Natural killer cell (primary cell): ENCODE measurements at regions not wholly inside any gene's neighbourhood (a gene's known extent, or its start where the extent isn't known, plus 50 kb on each side); places are given as distances from the start of the nearest gene placed in this dataset.
"Not testable (repeated sequence)": the region's sequence is repeated elsewhere in the genome, so short reads cannot be mapped to it uniquely, and the experiment has no call there.

Experiments
- ATAC-seq, 3 donors: fragments of 150-1000 bp in 2 of 3; fragments of 200-7000 bp in 1 of 3; cut with Tn5 transposase; 1 replicate in 1 of 3; 2 replicates in 2 of 3; pipeline ENCODE4 v1.10.0; 2021; ENCODE audit warnings: mild to moderate bottlenecking in 2 of 3, moderate library complexity in 2 of 3
- DNase-seq, 2 donors: peaks; one replicate each; pipeline versions ENCODE4 v3.0.0 to v3.0.0-alpha.2; 2013 to 2021; ENCODE audit warnings: mixed read lengths in 1 of 2
- H3K27ac ChIP-seq: one replicate; pipeline ENCODE4 v1.5.1; 2013; ENCODE audit warnings: mild to moderate bottlenecking, low read length
- H3K27me3 ChIP-seq: one replicate; pipeline ENCODE4 v1.6.1; 2013; ENCODE audit warnings: low read length; ENCODE audit not compliant: control insufficient read depth, insufficient read depth
- H3K36me3 ChIP-seq: one replicate; pipeline ENCODE4 v1.6.1; 2013; ENCODE audit warnings: low read length; ENCODE audit not compliant: control insufficient read depth, insufficient read depth
- H3K4me1 ChIP-seq: one replicate; pipeline ENCODE4 v1.6.1; 2013; ENCODE audit warnings: low read length; ENCODE audit not compliant: control insufficient read depth, insufficient read depth
- H3K4me3 ChIP-seq: one replicate; pipeline ENCODE4 v1.5.1; 2013; ENCODE audit warnings: low read length
- H3K9me3 ChIP-seq: one replicate; pipeline ENCODE4 v1.6.1; 2013; ENCODE audit warnings: low read length; ENCODE audit not compliant: control insufficient read depth, insufficient read depth
- H3K27ac Mint-ChIP-seq, 2 donors: one replicate each; pipeline ENCODE4 v1.8.0; 2022; ENCODE audit warnings: mild to moderate bottlenecking in 2 of 2, mixed read lengths in 2 of 2, moderate library complexity in 1 of 2
- H3K27me3 Mint-ChIP-seq, 2 donors: one replicate each; pipeline ENCODE4 v1.8.0; 2022; ENCODE audit warnings: low read depth in 2 of 2, mixed read lengths in 2 of 2
- H3K36me3 Mint-ChIP-seq: one replicate; pipeline ENCODE4 v1.8.0; 2022; ENCODE audit warnings: mixed read lengths
- H3K4me1 Mint-ChIP-seq, 2 donors: one replicate each; pipeline ENCODE4 v1.8.0; 2022; ENCODE audit warnings: mixed read lengths in 2 of 2
- H3K4me3 Mint-ChIP-seq: one replicate; pipeline ENCODE4 v1.8.0; 2022; ENCODE audit warnings: mild to moderate bottlenecking, moderate library complexity, mixed read lengths
- H3K9me3 Mint-ChIP-seq, 2 donors: one replicate each; pipeline ENCODE4 v1.8.0; 2022; ENCODE audit warnings: mixed read lengths in 2 of 2
- CTCF ChIP-seq: fragments of 200-600 bp; IDR thresholded peaks from one replicate; pipeline ENCODE4 v1.8.0; 2022; ENCODE audit warnings: antibody characterized with exemption
- WGBS: methylation state at CpG from one replicate; pipeline ENCODE4 v1.1.7; 2013; ENCODE audit warnings: missing lambda C conversion rate; ENCODE audit not compliant: insufficient coverage; 5-methylcytosine and 5-hydroxymethylcytosine counted together
- intact Hi-C: fragments of 100-400 bp; cut with micrococcal nuclease; formaldehyde crosslinking; loops from one replicate; pipeline ENCODE4 v1.14.2; 2022

- TF ChIP-seq CTCF = no peak
- H3K9me3 Mint-ChIP-seq = peaks cover 11 to 14% of the 10 kb centered on the region in 2 donors
- Histone ChIP-seq H3K27me3 (no peaks in the 10 kb centered on the region), H3K27ac (no peak overlapping the region), H3K36me3 (no peaks in the 10 kb centered on the region), H3K4me3 (no peak overlapping the region), H3K4me1 (no peaks in the 10 kb centered on the region), H3K9me3 (peaks cover 6% of the 10 kb centered on the region)
- intact Hi-C loops = no loop called here
- 38% methylated on average over 1 of the region's 1 CpG for WGBS
- H3K4me3 Mint-ChIP-seq = no peak overlapping the region
- no peak for DNase-seq
- H3K27ac Mint-ChIP-seq = no peak overlapping the region
- ATAC-seq = no peak
- H3K36me3 Mint-ChIP-seq = no peaks in the 10 kb centered on the region
- H3K27me3 Mint-ChIP-seq = no peaks in the 10 kb centered on the region
- no peaks in the 10 kb centered on the region for H3K4me1 Mint-ChIP-seq
Measured at GRCh38 chr13:65677906-65678305, 1552.2 kb downstream of the PCDH9 start.

- H3K36me3 Mint-ChIP-seq = peaks cover 10% of the 10 kb centered on the region
- H3K27me3 ChIP-seq, H3K27ac ChIP-seq, H3K4me3 ChIP-seq, H3K4me1 ChIP-seq, intact Hi-C loops, H3K9me3 ChIP-seq, H3K4me1 Mint-ChIP-seq, DNase-seq, H3K36me3 ChIP-seq, H3K27ac Mint-ChIP-seq, ATAC-seq, H3K4me3 Mint-ChIP-seq, H3K27me3 Mint-ChIP-seq: not testable (repeated sequence)
- 80% methylated on average over 5 of the region's 5 CpGs for WGBS
- H3K9me3 Mint-ChIP-seq = peaks cover 14 to 24% of the 10 kb centered on the region in 2 donors
Measured at GRCh38 chr13:65675383-65675782, 1554.8 kb downstream of the PCDH9 start.

- H3K4me3 Mint-ChIP-seq = no peak overlapping the region
Measured at GRCh38 chr13:65670014-65670625, 1560.0 kb downstream of the PCDH9 start.

GRCh38 chr13:65660731-65661130 lies 1569.4 kb downstream of the PCDH9 start:
- Histone ChIP-seq H3K27me3 (no peaks in the 10 kb centered on the region), H3K4me1 (no peaks in the 10 kb centered on the region), H3K27ac (no peak overlapping the region), H3K4me3 (no peak overlapping the region), H3K36me3 (no peaks in the 10 kb centered on the region), H3K9me3 (no peaks in the 10 kb centered on the region)
- Mint-ChIP-seq H3K4me3 (no peak overlapping the region), H3K27ac (no peak overlapping the region), H3K27me3 (no peaks in the 10 kb centered on the region), H3K36me3 (no peaks in the 10 kb centered on the region), H3K9me3 (peaks cover 3% of the 10 kb centered on the region in 2 donors), H3K4me1 (no peaks in the 10 kb centered on the region)
- intact Hi-C loops = no loop called here
- no peak for DNase-seq
- no peak for TF ChIP-seq CTCF
- no CpG with 5 or more reads among the region's 1 CpG for whole genome bisulfite sequencing
- no peak for ATAC-seq

More at GRCh38 chr13:65670014-65670625, 1560.0 kb downstream of the PCDH9 start:
- no peak overlapping the region for H3K27ac Mint-ChIP-seq
- H3K36me3 Mint-ChIP-seq = peaks cover 10% of the 10 kb centered on the region
- intact Hi-C loops = no loop called here
- ATAC-seq = no peak
- DNase-seq = no peak
- H3K27me3 Mint-ChIP-seq = no peaks in the 10 kb centered on the region
- no peaks in the 10 kb centered on the region for H3K4me1 Mint-ChIP-seq
- Histone ChIP-seq H3K27me3 (no peaks in the 10 kb centered on the region), H3K4me1 (no peaks in the 10 kb centered on the region), H3K36me3 (no peaks in the 10 kb centered on the region), H3K4me3 (no peak overlapping the region), H3K27ac (no peak overlapping the region), H3K9me3 (peaks cover 2% of the 10 kb centered on the region)
- TF ChIP-seq CTCF = no peak
- peaks cover 13 to 27% of the 10 kb centered on the region in 2 donors for H3K9me3 Mint-ChIP-seq
- 97% methylated on average over 4 of the region's 6 CpGs for WGBS
